Endothelial cell of umbilical vein (primary cell): ENCODE measurements at regions not wholly inside any gene's neighbourhood (a gene's known extent, or its start where the extent isn't known, plus 50 kb on each side); places are given as distances from the start of the nearest gene placed in this dataset.

Source experiments
- BruUV-seq: library from RNA; stranded (reverse); fragments of 400-500 nt; replicated peaks from 2 replicates; lab custom pipeline; 2021; lab: Mats Ljungman, UMichigan
- CTCF ChIA-PET: fragments of 300-600, 350-600 bp; sonication (Branson Sonifier 250); formaldehyde crosslinking; loops from one replicate; lab custom pipeline; 2021; ENCODE audit warnings: antibody characterized with exemption, inconsistent platforms; lab: Charles Lee
- POLR2A ChIA-PET: fragments of 300-600, 350-600 bp; sonication (Branson Sonifier 250); formaldehyde crosslinking; loops from one replicate; lab custom pipeline; 2021; ENCODE audit warnings: antibody characterized with exemption, inconsistent platforms; lab: Charles Lee
- DNase-seq: peaks from one replicate; pipeline ENCODE4 v3.0.0-alpha.2; 2011; ENCODE audit warnings: low read depth, low spot score
- FAIRE-seq: peaks from 2 replicates; lab custom pipeline; 2011; peaks lifted over from hg19 to GRCh38; lab: Jason Lieb, UNC
- H2AFZ ChIP-seq: 2 replicates; pipeline ENCODE4 v1.6.0; 2012; ENCODE audit warnings: low read depth, low read length, control low read depth, inconsistent platforms
- H3K27ac ChIP-seq: 2 replicates; pipeline ENCODE4 v1.5.1; 2011; ENCODE audit warnings: low read depth, mild to moderate bottlenecking, control low read depth, low read length, moderate library complexity; ENCODE audit not compliant: insufficient read depth
- H3K27me3 ChIP-seq, 2 experiments: 2 replicates each; pipeline versions ENCODE4 v1.6.0 to v1.6.1; 2011; ENCODE audit warnings: low read length in 2 of 2, mixed read lengths in 1 of 2; ENCODE audit not compliant: control insufficient read depth in 2 of 2, insufficient read depth in 2 of 2
- H3K36me3 ChIP-seq, 2 experiments: 2 replicates in 1 of 2; 3 replicates in 1 of 2; pipeline ENCODE4 v1.5.1; 2011; ENCODE audit warnings: low read length in 2 of 2, mild to moderate bottlenecking in 1 of 2, moderate library complexity in 1 of 2; ENCODE audit not compliant: control insufficient read depth in 2 of 2, insufficient read depth in 2 of 2; ENCODE audit errors: extremely low read depth in 1 of 2
- H3K4me1 ChIP-seq: 3 replicates; pipeline ENCODE4 v1.5.1; 2011; ENCODE audit warnings: mild to moderate bottlenecking, low read length; ENCODE audit not compliant: control insufficient read depth, insufficient read depth; ENCODE audit errors: extremely low read depth
- H3K4me2 ChIP-seq: 2 replicates; pipeline ENCODE4 v1.6.1; 2011; ENCODE audit warnings: low read length, control low read depth, mixed read lengths; ENCODE audit not compliant: insufficient read depth
- H3K4me3 ChIP-seq, 3 experiments: fragments of 200-600 bp in 1 of 3; sonication (generic), shearing (Covaris generic) in 1 of 3; replicated peaks in 1 of 3; 2 replicates each; pipeline ENCODE4 v1.5.1; 2011 to 2016; ENCODE audit warnings: control low read depth in 3 of 3, low read length in 3 of 3, mild to moderate bottlenecking in 2 of 3, inconsistent platforms in 1 of 3, low read depth in 1 of 3, moderate library complexity in 1 of 3; ENCODE audit not compliant: insufficient read depth in 1 of 3
- H3K79me2 ChIP-seq: 2 replicates; pipeline ENCODE4 v1.6.0; 2012; ENCODE audit warnings: low read length, inconsistent platforms; ENCODE audit not compliant: control insufficient read depth, insufficient read depth
- H3K9ac ChIP-seq: replicated peaks from 2 replicates; pipeline ENCODE3; 2011; ENCODE audit warnings: low read length, control low read depth; ENCODE audit not compliant: insufficient read depth; ENCODE audit errors: extremely low read depth
- H3K9me1 ChIP-seq: replicated peaks from 3 replicates; pipeline ENCODE4 v1.6.0; 2011; ENCODE audit warnings: mild to moderate bottlenecking, low read length; ENCODE audit not compliant: control insufficient read depth, insufficient read depth; ENCODE audit errors: extremely low read depth
- H3K9me3 ChIP-seq: replicated peaks from 2 replicates; pipeline ENCODE4 v1.5.1; 2012; ENCODE audit warnings: low read length, inconsistent platforms; ENCODE audit not compliant: control insufficient read depth, insufficient read depth
- H4K20me1 ChIP-seq: replicated peaks from 2 replicates; pipeline ENCODE3; 2011; ENCODE audit warnings: mild to moderate bottlenecking, low read length; ENCODE audit not compliant: control insufficient read depth, insufficient read depth; ENCODE audit errors: extremely low read depth
- CTCF ChIP-seq, 2 donors: IDR thresholded peaks; 1 replicate in 1 of 2; 2 replicates in 1 of 2; pipeline ENCODE4 v1.5.1; 2011; ENCODE audit warnings: low read length in 2 of 2, mild to moderate bottlenecking in 2 of 2, moderate library complexity in 2 of 2, control low read depth in 1 of 2, inconsistent platforms in 1 of 2, low read depth in 1 of 2; ENCODE audit not compliant: insufficient read depth in 1 of 2; ENCODE audit errors: extremely low read depth in 1 of 2
- JUN ChIP-seq: IDR thresholded peaks from 2 replicates; pipeline ENCODE4 v1.6.1; 2011; ENCODE audit warnings: borderline replicate concordance, low read depth; ENCODE audit not compliant: insufficient read length, insufficient read depth
- MYC ChIP-seq: IDR thresholded peaks from one replicate; pipeline ENCODE4 v1.6.1; 2011; ENCODE audit warnings: mild to moderate bottlenecking, low read depth, low read length
- POLR2AphosphoS5 ChIP-seq: IDR thresholded peaks from 2 replicates; pipeline ENCODE4 v1.6.1; 2012; ENCODE audit warnings: low read depth, mild to moderate bottlenecking, control low read depth, low read length, moderate library complexity; ENCODE audit not compliant: insufficient read depth
- dilution Hi-C: fragments of 300-500 bp; cut with MboI; formaldehyde crosslinking; loops from one replicate; pipeline ENCODE4 v1.15.0; 2019; ENCODE audit warnings: low sequenced_read_pairs; ENCODE audit not compliant: extremely low pct_ligation_motif_present
- intact Hi-C: fragments of 100-400 bp; cut with micrococcal nuclease; formaldehyde crosslinking; loops from one replicate; pipeline ENCODE4 v1.10.0; 2022

GRCh38 chr2:160581448-160581847 lies 87.8 kb upstream of the RBMS1 start:
- DNase-seq: no peak
- Histone ChIP-seq H3K36me3 (no peaks in the 10 kb centered on the region), H3K9me1 (no peaks in the 10 kb centered on the region), H3K27me3 (no peaks in the 10 kb centered on the region), H3K9me3 (no peaks in the 10 kb centered on the region), H3K4me1 (no peaks in the 10 kb centered on the region), H2AFZ (no peak overlapping the region), H3K9ac (no peak overlapping the region), H3K79me2 (no peaks in the 10 kb centered on the region), H3K27ac (no peak overlapping the region), H3K4me2 (no peak overlapping the region), H3K4me3 (no peak overlapping the region), H4K20me1 (no peaks in the 10 kb centered on the region)
- dilution Hi-C loops: no loop called here
- intact Hi-C loops: loop anchor here (10.0 kb wide), 1 partner anchor 333 kb away; no protein-coding TSS in a partner anchor
- ChIA-PET CTCF (interaction anchor here (0.8 to 3.1 kb wide), 5 partner anchors 34 to 413 kb away, joined by 3 to 11 read pairs (median 3); no protein-coding TSS in a partner anchor), POLR2A (no interaction called here)
- no TSS peak for BruUV-seq
- TF ChIP-seq POLR2AphosphoS5 (no peak), CTCF (IDR thresholded peaks at IDR 0.05; ENCODE audit: extremely low read depth in 1 of 2, insufficient read depth in 1 of 2, low read depth in 1 of 2, low read length in 2 of 2) (no peak)
- no peak for FAIRE-seq

- POLR2A ChIA-PET: no interaction called here
- no peak overlapping the region for H3K27ac ChIP-seq
- no TSS peak for BruUV-seq
- H4K20me1 ChIP-seq: no peaks in the 10 kb centered on the region
- H3K79me2 ChIP-seq: no peaks in the 10 kb centered on the region
- no peak overlapping the region for H2AFZ ChIP-seq
- H3K36me3 ChIP-seq: no peaks in the 10 kb centered on the region
- TF ChIP-seq CTCF (IDR thresholded peaks at IDR 0.05; ENCODE audit: extremely low read depth in 1 of 2, insufficient read depth in 1 of 2, low read depth in 1 of 2, low read length in 2 of 2): no peak
- no peak for TF ChIP-seq MYC
- TF ChIP-seq JUN: no peak
- no peak overlapping the region for H3K4me2 ChIP-seq
- intact Hi-C loops (loop anchor here (10.0 kb wide), 1 partner anchor 333 kb away; no protein-coding TSS in a partner anchor), dilution Hi-C loops (no loop called here)
- H3K9ac ChIP-seq: no peak overlapping the region
- no peak for DNase-seq
- CTCF ChIA-PET: interaction anchor here (0.8 to 3.1 kb wide), 7 partner anchors 31 to 412 kb away, joined by 3 to 11 read pairs (median 3); no protein-coding TSS in a partner anchor
- no peaks in the 10 kb centered on the region for H3K9me1 ChIP-seq
- no peaks in the 10 kb centered on the region for H3K27me3 ChIP-seq
- H3K4me1 ChIP-seq: no peaks in the 10 kb centered on the region
- H3K9me3 ChIP-seq: no peaks in the 10 kb centered on the region
- H3K4me3 ChIP-seq: no peak overlapping the region
- FAIRE-seq: no peak
These were observed 88.5 kb upstream of the RBMS1 start for GRCh38 chr2:160582081-160582480.
